Stimulated activated CD8-positive, alpha-beta memory T cell treated with anti-CD3 and anti-CD28 coated beads, Interleukin-15, amount 100 ng/mL, for 4 hours (primary cell): ENCODE measurements at regions not wholly inside any gene's neighbourhood (a gene's known extent, or its start where the extent isn't known, plus 50 kb on each side); places are given as distances from the start of the nearest gene placed in this dataset.

Experiments used
- DNase-seq, 2 donors: peaks; one replicate each; pipeline ENCODE4 v3.0.0-alpha.2; 2020; ENCODE audit warnings: low read depth in 2 of 2

DNA sequence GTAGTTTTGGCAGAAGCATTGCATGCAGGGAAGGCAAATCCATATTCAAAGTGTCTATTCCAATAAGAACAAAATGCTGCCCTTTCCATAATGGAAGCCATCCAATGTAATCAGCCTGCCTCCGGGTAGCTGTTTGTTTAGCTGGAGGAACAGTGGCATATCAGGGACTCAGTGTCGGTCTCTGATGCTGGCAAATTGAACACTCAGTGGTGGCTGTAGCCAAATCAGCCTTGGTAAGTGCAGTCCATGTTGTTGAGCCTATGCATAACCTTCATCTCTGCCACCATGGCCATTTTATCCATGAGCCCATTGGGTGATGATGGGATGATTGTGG is 147.8 kb upstream of the MAX start:
- DNase-seq, result no peak

DNA sequence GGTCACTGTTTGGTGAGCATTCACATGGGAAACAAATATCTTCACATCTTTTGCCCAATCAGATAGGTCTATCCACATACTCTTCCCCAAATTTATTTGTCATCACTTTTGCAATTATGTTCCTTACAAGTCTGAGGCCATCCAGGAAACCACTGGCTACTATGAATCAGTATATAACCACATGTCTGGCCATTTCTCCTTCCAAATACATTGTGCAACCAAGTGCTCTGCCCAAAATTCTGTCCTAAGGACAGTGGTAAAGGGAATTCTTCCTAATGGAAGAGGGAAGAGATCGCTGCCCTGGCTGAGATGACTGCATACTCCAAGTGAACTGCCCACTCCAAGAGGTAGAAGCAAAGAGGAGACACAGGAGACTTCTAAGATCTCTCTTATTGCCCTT is 148.9 kb upstream of the MAX start:
- DNase-seq, result no peak

DNA sequence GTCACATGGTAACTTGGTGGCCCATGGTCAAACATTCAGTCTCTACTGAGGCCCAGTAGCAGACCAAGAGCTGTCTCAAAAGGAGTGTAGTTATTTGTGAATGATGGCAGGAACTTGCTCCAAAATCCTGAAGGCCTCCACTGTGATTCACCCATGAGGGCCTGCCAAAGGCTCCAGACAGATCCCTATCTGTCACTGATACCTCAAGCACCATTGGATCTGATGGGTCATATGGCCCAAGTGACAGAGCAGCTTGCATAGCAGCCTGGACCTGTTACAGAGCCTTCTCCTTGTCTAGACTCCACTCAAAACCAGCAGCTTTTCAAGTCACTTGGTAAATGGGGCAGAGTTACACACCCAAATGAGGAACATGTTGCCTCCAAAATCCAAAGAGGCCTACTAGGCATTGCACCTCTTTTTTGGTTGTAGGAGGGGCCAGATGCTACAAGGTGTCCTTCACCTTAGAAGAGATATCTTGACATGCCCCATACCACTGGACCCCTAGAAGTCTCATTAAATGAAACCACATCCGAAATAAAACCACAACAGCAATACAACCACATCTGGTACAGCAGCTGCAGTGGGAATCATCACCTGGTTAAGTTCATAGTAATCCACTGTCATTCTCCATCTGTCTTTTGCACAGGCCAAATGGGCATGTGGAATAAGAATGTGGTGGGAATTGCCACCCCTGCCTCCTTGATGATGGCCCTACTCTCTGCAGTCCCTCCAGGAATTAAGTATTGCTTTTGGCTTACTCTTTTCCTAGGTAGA is 150.4 kb upstream of the MAX start:
- DNase-seq, result no peak

DNA sequence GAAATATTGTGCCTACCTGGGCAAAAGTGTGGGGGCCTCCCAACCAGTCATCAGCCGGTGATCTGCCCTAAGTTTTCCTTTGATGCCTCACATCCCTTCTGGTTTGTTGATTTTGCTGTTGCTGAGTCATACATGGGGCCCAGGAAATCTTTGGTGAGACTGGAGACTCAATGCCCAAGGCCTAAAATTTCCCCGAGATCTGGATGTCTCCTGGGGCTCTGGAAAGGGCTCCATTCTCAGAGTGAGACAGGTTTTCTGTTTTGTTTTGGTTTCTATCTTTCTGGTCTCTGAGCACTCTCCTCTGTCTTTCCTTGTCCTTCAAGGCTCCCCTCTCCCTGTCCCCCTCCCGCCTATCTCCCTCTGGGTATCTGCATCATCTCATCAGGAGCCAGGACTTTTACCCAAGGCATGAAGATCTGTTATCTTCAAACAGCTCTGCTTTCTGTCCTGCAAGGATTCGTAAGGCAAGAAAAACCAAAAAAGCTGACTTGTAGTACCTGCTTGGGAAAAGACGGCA is 152.8 kb upstream of the MAX start:
- DNase-seq, result no peak

DNA sequence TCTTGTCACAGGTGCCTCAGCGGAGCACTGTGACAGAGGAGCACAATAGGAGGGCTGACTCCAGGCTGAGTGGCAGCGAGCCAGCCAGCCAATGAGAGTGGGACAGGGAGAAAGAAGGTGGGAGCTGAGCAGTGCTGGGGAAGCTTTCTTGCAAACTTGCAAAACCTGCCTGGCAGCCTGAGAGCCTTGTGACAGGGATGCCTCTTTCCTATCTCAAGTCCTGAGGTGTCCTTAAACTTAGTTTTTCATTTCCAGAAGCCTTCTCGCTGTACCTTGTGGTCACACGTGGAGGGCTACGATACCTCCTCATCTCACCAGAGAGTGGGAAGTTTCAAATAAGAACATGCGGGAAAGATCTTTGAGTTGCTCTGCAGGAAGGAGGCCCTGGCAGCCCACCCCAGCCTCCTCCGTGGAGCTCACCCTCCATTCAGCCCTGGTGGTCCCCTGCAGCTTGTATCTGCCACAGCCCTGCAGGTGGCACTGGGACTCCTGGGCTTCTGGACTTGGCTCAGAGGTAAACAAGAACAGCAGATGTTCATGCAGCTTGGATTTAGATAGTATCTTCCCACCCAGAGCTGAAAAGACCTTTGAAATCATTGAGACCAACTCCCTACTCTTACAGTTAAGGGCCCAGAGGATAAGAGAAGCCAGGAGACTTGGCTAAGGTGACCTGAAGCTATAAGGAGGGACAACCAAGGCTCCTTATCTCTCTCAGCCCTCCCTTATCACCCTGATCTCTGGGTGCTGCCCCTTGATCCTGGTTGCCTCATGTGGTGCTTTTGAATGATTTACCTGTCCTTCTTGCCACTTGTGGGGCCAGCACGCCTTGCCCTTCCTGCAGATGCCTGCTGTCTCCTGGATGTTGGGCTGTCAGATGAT is 153.5 kb upstream of the MAX start:
- DNase-seq, result no peak

DNA sequence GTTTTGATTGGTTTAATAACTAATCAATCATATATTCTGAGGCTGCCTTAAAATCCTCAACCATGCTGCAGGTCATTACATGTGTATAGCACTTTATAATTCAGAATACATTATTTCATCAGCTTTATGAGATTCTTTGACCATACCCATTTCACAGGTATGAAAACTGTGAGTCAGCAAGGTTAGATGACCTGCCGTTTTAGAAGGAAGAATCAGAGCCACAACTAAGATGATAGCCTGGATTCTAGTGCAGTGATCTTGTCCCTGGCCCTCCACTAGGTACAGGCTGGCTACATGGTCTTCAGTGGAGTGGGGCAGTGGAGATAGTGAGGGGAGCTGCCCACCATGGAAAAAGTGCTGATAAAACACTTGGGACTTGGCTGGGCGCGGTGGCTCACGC is 154.4 kb upstream of the MAX start:
- no peak for DNase-seq

DNA sequence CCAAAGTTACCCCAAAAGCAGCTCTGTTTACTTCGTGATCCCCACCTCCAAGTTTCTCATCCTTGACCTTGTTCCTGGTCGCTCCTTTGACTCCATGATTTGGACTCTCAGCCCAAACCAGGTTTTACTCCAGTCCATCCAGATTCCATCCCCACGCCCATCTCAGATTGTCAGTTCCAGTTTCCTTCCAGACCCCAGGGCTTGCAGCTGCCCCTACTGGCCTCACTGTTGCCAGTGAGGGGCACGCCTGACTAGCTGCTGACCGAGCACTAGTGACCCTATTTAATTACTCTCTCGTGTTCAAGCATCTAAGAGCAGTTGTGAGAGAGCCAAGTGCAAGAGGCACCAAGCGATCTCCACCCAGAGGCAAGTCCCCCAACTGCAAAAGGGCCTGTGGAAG is 155.1 kb upstream of the FUT8 start:
- no peak for DNase-seq

DNA sequence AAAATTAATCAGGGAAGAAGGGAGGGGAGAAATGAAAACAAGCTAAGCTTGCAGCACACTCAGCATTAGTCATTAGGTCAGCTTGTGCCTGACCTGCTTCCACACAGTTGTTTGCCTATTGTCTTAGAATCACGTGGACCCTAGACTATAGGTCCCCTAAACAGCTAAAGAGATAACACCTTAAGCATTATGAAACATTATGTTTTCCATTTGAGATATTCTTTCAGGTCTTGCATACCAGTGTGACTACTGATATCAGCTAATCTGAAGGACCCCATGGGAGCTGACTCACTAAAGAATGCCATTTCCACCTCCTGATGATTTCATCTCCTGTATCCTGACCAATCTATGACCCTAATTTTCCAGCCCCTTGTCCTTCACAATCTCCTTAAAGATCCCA is 154.1 kb upstream of the FUT8 start:
- no peak for DNase-seq

DNA sequence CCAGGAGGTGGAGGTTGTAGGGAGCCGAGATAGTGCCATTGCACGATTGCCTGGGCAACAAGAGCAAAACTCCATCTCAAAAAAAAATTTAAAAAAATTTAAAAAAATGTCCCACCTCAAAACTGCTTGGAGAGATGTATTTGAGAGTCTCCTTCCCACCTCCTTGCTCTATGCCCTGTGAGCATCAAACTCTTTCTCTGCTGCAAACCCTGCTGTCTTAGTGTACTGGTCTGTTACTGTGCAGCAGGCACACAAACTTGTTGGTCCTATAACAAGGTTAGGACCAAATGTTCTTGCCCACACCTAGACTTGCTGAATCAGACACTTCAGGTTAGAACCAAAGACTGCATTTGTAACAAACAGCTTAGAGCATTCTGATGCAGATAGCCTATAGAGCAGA is 153.5 kb upstream of the FUT8 start:
- no peak for DNase-seq

DNA sequence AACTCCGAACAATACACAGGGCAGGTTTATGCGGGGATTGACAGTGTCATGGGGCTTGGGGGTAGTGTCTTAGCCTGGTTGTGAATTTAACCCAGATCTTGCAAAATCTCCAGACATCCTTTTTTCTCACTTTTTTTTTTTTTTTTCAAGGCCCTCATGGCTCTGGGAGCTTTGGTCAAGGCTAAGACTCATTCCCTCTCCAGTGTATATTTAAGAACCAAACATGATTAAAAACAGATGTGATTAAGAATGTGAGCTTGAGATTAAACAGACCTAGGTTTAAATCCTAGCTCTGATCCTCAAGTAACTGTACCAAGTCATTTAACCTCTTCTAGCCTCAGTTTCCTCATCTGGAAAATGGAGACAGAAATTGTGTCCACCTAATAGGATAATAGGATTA is 151.7 kb upstream of the FUT8 start:
- DNase-seq, result no peak

DNA sequence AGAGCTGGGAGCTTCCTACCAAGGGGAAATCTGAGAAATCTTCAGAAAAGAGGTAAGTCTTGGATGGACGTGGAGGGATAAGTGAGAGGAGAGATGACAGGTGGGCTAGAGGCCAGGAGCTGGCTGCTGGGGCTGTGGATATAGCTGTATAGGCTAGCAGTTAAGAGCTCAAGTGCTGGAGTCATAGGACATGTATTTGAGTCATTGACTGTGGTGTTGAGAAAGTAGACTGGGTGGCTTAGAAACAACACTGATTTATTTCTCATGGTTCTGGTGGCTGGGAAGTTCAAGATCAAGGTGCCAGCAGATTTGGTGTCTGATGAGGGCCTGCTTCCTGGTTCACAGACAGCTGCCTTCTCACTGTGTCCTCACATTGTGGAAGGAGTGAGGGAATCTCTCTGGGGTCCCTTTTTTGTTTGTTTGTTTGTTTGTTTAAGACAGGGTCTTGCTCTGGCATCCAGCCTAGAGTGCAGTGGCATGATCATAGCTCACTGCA is 151.1 kb upstream of the FUT8 start:
- DNase-seq, result no peak

DNA sequence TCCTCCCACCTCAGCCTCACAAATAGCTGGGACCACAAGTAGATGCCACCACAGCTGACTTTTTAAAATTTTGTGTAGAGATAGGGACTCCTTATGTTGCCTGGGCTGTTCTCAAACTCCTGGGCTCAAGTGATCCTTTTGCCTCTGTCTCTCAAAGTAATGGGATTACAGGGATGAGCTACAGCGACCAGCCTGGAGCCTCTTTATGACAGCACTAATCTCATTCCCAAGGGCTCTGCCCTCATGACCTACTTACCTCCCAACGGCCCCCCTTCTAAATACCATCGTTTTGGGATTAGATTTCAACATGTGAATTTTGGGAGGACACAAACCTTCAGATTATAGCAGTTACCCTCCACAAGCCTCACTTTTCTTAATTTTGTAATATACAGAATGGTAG is 150.6 kb upstream of the FUT8 start:
- no peak for DNase-seq

DNA sequence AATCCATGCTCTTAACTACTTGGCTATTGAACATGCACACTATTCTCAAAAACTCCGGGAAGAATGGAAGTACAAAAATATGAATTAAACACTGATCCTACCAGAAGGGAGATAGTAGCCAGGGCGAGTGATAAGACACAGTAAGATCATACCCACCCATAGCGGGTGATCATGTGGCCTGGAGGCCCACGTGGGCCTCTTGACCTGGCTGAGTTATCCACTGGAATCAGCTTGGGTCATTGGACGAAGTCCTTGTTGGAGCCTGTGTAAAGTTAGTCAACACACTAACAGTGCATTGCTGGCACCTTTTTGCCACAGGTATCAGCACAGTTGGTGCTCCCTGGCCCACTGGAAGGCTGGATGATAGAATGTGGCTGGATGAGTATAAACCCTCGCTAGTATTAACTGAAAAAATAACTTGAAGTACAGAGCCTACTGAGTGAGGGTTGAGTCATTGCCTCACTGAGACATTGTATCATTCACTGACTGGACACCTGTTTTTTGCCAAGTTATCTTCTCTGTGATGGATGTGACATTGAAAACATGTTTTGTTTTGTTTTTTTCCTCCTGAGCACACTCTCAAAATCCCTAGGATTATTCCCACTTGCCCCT is 149.2 kb upstream of the FUT8 start:
- no peak for DNase-seq

DNA sequence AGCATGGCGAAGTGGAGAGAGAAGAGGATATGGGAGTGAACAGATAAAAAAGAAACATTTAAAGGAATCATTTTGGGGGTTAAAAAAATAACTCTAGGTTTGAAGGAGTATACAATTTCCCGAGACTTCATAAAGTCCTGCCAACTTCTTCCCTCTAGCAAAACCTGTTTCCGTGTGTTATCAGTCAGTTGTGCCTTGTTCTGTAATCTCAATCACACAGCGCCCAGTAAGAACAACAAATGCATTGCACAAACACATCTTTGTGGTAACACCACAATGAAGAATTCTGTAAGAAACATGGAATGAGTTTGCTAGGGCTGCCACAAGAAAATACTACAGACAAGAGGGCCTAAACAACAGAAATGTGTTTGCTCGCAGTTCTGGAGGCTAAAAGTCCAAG is 144.7 kb upstream of the FUT8 start:
- no peak for DNase-seq

DNA sequence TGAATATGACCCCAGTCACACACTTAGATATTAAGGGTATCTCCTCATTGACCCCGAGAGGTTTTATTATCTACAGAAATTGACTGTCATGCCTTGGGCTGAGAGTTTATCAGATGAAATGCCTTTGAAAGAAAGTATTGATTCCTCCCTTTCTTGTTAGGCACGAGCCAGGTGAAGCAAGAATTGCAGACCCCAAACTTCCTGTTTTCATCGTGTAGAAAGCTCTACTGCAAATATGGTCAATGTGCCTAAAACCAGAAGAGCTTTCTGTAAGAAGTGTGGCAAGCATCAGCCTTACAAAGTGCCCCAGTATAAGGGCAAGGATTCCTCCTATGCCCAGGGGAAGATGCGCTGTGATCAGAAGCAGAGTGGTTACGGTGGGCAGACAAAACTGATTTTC is 143.9 kb upstream of the FUT8 start:
- no peak for DNase-seq

DNA sequence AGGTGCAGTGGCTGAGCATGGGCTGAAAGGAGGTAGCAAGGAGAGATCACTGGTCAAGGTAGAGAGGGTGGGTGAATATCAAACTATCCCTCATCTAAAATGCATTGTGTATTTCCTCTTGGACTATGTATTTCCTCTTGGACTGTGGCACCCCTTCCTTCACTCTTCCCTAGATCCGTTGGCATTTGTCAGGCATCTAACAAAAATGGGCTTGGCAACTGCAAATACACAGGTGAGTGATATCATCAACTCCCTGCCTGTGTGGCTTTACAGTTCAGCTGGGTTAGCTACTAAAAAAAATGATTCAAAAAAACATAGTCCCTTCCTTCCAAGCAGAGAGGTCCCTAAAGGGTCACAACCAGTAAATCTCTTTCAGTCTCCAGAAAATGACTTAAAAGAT is 142.8 kb upstream of the FUT8 start:
- DNase-seq, result no peak

DNA sequence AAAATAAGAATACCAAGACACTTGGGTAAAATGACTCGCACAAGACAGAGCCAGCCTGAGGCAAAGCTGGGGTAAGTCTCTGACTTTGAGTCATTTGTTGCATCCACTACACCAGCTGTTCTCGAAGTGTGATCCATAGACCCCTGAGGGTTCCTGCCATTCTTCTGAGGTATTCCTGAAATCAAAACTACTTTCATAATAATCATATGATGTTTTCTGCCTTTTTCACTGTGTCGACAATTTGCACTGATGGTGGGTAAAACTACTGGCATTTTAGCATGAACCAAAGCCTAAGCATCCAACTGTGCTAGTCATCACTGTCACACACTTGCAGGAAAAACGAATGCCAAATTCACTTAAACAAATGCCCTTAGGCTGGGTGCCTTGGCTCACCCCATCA is 135.5 kb upstream of the FUT8 start:
- no peak for DNase-seq

DNA sequence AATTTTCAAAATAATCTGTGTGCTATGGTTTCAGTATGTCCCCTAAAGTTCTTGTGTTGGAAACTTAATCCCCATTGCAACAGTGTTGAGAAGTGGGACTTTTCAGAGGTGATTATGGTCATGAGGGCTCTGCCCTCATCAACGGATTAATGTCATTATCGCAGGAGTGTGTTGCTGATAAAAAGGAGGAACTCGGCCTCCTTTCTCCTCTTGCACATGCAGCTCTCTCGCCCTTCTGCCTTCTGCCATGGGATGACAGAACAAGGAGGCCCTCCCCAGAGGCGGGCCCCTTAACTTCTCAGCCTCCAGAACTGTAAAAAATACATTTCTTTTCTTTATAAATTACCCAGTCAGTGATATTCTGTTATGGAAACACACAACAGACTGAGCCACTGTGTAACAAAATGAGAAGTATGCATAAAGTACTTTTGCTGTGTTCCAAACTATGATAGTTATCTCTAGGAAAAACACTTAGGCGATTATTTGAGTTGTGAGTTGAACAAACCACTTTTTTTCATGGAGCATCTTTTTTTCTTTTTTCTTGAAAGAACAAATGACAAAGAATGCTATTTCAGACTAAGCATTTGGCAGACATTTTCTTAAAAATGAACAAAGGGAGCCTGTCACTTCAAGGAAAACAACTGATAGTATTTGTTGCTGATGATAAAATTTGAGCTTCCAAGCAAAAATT is 134.8 kb upstream of the FUT8 start:
- DNase-seq, result no peak

DNA sequence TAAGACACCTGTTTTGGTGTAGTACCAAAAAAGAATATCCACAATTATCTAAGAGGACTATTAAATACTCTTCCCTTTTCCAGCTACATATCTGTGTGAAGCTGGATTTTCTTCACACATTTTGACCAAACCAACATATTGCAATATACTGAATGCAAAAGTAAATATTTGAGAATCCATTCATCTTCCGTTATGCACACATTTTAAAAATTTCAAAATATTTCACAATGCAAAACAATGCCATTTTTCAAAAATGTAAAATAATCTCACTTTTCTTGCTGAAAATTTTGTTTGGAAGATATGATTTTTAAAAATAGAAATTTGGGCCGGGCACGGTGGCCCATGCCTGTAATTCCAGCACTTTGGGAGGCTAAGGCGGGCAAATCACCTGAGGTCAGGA is 133.9 kb upstream of the FUT8 start:
- DNase-seq, result no peak

DNA sequence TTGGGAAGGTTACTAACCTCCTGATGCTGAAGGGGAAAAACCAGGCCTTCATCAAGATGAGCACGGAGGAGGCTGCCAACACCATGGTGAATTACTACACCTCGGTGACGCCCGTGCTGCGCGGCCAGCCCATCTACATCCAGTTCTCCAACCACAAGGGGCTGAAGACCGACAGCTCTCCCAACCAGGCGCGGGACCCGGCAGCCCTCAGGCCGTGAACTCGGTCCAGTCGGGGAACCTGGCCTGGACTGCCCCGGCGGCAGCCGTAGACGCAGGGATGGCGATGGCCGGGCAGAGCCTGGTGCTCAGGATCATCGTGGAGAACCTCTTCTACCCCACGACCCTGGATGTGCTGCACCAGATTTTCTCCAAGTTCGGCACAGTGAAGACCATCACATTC is 133.0 kb upstream of the FUT8 start:
- no peak for DNase-seq

DNA sequence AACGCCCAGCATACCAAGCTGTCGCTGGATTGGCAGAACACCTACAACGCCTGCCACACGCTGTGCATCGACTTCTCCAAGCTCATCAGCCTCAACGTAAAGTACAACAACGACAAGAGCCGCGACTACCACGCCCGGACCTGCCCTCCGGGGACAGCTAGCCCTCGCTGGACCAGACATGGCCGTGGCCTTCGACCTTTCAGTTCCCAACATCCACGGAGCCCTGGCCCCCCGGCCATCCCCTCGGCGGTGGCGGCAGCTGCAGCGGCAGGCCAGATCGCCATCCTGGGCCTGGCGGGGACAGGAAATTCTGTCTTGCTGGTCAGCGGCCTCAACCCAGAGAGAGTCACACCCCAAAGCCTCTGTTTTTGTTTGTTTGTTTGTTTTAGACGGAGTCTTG is 132.6 kb upstream of the FUT8 start:
- no peak for DNase-seq

DNA sequence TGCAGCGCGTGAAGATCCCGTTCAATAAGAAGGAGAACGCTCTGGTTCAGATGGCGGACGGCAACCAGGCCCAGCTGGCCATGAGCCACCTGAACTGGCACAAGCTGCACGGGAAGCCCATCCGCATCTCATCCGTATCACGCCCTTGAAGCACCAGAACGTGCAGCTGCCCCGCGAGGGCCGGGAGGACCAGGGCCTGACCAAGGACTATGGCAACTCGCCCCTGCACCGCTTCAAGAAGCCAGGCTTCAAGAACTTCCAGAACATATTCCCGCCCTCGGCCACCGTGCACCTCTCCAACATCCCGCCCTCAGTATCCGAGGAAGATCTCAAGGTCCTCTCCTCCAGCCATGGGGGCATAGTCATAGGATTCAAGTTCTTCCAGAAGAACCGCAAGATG is 131.9 kb upstream of the FUT8 start:
- no peak for DNase-seq
